IPS DF 19.7 (cell line): ENCODE measurements at regions not wholly inside any gene's neighbourhood (a gene's known extent, or its start where the extent isn't known, plus 50 kb on each side); places are given as distances from the start of the nearest gene placed in this dataset.
"Not testable (repeated sequence)": the region's sequence is repeated elsewhere in the genome, so short reads cannot be mapped to it uniquely, and the experiment has no call there.

Experiments used
- DNase-seq: peaks from one replicate; pipeline ENCODE4 v3.0.0-alpha.2; 2013; ENCODE audit warnings: low read depth, low spot score

DNA sequence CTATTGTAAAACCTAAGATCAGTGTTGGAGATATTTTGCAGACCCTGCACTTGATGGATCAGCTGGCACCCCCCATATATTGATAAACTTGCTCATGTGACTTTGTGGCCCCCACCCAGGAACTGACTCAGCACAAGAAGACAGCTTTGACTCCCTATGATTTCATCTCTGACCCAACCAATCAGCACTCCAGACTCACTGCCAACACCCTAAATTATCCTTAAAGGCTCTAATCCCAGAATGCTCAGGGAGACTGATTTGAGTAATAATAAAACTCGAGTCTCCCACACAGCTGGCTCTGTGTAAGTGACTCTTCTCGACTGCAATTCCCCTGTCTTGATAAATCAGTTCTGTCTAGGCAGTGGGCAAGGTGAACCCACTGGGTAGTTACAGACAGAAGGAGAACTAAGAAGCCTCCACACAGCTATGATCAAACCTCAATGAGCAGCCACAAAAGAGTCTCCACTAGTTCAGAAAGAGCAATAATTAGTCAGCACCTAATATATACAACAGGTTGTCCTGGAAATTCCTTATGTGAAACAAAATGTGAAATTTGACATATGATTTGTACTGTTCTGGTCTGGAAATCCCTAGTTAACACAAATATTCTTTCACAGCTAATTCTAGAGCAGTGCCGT lies 52.2 kb downstream of the ACTL7B start:
- DNase-seq: no peak

DNA sequence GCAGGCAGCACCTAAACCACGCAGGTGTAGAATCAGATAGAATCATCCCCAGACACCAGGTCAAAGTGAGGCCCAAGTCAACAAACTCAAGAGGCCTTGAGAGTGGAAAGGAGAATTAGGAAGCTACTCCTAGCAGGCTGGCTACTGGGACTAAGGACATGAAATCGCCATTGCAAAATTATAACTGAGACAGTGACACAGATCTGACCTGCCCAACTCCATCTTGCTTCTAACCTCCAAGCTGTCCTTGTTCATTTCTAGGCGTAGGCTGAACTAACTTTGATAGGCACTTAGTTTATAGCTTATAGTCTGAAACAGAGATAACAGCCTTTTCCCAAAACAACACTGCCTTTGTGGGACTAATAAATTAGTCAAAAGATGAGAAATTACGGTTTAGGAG lies 52.8 kb downstream of the ACTL7B start:
- DNase-seq: no peak

DNA sequence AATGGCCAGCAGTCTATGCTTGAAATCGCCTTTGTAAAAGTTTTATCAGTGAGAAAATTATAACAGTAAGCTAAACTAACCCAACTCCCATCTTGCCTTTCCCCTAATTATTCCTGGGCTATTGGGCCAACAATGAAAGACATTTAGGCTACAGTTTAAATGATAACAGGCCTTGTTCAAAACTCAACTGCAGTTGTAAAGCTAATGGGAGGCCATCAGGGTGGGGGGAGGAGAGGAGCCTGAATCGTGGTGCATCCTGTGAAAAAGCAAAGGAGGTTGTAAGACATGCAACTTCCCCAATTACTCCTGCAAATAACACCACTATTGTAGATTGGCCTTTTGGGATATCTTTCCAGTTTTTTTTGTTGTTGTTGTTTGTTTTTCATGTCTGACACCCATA lies 53.8 kb downstream of the ACTL7B start:
- DNase-seq: no peak

DNA sequence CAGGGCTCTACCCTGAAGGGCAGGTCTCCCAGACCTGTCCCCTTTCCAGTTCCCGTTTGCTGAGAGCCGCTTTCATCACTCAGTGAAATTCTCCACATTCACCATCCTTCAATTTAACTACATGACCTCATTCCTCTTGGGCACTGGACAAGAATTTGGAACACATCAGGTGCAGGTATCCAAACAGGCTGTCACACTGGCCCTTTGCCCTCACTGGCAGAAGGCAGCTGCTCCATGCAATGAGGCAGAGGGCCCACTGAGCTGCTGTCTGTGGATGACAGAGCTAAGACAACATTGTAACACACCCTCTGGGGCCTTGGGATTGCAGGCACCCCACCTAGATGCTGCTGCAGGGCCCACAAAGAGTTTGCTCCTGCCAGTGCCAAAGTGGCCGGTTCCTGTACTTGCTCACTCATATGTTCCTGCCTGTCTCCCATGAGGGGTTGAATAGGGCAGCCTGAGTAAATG lies 55.1 kb downstream of the ACTL7B start:
- DNase-seq: no peak

DNA sequence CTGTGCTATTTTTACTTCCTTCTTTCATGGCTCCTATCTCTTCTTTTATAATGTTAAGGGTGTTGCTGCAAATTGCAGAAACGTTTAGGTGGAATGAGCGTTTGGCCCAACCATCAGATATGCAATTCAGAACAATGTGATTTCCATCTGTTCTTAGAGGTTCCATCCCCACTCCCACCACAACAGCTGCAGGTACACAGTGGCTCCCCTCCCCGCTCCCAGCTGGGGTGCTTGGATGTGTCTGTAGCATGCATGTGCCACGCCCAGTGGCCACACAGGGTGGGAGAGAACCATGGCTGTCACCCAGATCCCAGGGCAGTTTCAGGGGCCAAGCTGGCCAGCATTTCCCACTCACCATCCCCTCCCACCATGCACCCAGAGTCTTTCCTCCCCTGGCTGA lies 62.2 kb downstream of the ACTL7B start:
- DNase-seq: no peak

DNA sequence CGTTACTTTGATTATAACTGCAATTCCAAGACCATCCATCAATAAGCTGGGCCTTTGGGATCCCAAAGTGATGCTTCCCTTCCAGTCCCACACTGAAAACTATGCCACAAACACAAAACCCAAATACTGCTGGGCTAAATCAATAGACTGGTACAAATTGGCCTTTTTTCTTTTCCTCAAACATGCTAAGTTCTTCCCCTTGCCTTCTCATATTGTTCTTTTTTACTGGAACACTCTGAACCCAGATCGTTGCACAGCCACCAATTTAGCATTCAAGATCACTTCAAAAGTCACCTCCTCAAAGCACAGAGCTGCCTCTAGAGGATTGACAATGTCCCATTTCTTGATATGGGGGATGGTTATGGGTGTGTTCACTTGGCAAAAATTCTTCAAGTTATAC lies 66.0 kb downstream of the ACTL7B start:
- no peak for DNase-seq

DNA sequence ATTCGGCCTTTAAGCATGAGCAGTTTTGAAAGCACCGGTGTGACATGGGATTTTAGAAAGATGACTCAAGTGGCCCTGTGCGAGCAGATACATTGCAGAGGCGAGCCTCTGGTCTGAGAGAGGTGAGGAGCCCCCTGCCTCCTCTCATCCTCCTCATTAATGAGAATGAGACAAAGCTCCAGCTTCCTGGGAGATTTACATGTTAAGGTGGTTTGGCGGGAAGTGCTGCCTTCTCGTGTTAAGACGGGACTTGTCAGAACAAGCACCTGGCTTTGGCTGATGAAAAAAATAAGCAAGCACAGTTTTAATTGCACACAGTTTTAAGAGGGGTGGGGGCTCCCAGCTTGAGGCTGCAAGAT lies 68.1 kb downstream of the ACTL7B start:
- DNase-seq: no peak

DNA sequence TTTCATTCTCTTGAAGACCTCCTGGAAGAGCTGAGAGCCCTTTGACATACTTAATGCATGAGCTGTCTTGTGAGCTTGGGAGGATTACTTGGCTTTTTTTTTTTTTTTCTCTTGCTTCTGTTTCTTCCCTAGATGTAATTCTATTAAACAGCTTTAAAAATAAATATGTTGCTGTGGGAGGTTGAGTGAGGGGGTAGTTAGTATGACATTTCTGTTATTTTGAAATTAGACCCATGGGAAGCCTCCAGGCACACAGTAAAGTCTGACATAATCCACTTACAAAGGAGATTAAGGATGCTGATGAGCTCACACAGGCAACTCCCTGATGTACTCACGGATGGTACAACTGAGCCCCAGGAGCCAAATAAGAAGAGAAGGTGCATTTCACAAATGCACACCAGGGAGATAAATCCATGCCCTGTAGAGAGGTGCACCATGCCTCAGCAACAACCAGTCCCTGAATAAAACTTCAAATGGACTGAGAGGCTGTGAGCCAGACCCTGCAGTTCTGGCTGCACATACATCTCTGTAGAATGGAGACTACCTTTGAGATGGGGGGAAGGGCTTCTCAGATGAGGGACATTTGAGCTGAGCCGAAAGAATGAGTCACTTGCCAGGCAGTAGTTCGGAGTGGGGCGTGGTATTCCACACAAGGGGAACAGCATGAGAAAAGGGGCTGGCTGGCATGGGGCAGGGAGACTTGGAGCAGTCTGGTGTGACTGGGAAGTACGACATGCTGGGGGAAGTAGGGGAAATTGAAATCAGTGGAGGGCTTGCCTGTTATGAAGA lies 68.7 kb downstream of the ACTL7B start:
- no peak for DNase-seq

DNA sequence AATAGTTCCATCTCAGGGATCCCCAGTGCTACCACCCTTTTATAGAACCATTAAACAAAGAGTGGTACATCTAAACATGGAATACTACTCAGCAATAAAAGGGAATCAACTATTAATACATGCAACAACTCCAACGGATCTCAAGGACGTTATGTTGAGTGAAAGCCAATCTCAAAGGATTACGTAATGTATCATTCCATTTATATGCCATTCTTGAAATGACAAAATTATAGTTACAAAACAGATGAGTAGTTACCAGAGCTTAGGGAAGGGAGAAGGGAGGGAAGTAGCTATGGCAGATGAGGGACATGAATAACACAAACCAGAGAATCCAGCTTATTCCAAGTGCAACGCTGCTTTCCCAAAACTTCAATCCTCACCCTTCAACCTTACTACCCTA lies 69.5 kb downstream of the ACTL7B start:
- no peak for DNase-seq

DNA sequence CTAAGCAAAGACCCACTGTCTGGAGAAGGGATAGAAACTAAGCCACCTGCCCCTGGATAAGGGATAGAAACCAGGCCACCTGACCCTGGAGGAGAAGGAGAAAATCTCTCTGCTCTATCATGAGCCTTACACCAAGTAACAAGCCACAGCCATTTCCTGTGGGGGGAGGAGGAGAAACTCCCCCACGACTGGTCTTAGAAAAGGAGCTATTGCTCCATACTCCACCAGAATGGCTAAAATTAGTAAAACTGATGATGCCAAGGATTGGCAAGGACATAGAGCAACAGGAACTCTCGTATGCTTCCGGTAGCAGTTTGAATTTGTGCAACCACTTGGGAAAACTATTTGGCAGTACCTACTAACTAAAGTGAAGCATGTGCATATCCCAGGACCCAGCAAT lies 70.8 kb downstream of the ACTL7B start:
- no peak for DNase-seq

DNA sequence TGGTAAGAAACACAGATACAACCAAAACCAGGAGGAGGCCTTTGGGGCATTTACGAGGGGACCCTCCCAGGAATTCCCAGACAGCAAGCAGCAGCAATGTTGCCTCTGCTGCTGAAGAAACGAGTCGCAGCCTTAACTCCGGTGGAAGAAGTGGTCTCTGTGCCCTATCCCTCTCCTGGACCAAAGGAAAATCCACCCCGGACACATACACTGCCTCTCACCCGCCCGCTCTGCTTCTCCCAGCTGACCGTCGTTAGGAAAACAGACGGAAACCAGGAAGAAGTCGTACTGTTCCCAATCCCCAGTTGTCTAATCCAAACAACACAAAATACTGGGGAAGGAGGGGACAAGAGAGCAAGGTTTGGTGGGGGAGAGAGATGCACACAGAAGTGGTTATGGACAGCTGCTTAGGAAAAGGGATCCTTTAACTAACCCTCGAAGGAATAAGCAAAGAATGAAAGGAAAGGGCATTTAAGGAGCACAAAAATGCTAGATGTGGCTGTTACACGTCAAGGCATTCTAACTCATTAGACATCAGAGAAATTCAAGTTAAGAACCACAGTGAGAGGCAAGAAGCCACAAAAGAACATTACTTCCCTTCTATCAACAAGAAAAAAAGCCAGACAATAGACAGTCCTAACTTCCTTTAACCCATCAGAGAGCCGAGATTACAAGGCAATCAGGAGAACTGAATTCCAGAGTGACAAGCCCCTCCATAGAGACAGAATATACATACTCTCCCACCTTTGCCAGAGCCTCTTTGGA lies 71.9 kb downstream of the ACTL7B start:
- no peak for DNase-seq

DNA sequence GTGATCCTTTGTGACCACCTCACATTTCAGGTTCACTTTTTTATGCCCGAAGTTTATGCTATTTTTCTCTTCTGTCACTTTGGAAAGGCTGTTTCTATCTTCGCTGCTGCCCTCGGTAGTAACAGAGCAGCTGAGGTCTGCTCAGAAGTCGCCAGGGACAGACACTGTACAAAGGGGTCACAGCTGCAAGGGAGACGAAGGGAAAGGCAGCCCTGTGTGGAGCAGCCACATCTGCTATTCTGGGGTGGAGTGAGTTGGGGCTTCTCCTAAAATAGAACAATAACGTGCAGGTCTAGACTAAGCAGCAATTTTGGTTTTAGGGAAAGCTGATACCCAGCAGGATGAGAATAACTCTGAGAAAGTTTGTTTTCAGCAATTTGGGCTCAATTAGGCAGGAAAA lies 72.5 kb downstream of the ACTL7B start:
- DNase-seq: no peak

DNA sequence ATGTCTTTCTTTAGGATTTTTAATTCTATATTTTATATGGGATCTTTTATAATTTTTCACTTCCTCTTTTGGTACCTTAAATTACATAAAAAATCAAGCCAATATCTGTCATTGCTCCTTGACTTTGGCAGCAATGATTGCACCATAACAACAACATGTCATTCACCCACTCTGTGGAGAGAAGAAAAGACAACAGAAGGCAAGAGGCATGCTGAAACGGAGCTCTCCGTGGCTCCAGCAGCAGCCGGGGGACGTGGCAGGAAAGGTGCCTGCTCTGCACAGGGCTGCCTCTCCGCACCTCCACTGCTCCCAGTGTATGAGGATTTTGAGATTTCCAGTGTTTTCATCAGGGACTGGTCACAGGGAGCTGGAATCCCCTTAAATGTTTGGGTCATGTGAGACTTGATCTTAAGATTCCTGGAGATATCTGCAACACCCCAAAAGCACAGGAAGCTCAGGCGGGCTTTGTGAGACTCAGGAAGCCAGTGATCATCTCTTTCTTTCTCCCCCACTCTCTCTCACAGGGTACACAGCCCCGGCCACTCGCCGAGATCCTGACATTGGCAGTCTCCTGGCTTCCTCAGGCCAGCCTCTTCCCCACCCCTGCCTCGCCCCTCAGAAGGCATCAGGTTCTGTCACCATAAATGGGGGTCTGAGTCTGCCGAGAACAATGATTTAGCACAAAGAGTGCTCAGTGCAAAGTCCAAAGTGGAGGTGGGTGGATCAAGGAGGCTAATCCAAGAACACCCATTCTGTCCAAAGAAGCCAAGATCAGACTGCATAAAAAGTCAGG lies 74.6 kb downstream of the ACTL7B start:
- no peak for DNase-seq

DNA sequence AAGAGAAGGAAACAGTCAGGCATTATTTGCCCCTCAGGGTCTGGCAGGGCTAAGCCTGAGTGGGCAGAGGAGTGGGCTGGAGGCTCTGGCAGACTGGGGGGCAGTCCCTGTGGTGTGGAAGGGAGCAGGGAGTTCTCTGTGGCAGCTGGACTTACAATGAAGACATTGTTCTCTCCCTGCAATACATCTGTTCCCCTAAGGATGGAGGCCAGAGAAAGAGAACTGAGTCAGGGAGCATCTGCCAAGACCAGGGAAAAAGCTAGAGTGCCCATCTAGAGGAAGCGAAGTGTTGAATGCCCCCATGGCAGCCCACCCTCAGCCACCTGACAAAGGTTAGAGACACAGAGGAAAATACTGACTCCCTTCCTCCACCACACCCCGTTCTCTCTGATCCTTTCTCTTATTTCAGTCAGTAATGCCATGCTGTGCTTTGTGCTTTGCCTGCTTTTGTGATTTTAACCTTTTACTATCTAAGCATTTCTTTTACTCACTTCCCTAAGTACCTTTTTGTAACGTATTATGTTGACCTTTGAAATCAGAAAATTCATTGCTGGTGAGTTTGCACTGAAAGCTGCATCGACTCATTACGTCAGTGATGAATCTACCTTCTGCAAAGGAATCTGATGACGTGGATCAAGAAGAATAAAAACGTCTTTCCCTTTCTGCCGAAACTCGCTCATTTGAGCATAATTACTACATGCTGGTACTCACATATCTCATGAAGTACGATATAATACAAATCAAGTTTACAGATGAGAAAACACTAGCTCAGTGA lies 76.0 kb downstream of the ACTL7B start:
- no peak for DNase-seq

DNA sequence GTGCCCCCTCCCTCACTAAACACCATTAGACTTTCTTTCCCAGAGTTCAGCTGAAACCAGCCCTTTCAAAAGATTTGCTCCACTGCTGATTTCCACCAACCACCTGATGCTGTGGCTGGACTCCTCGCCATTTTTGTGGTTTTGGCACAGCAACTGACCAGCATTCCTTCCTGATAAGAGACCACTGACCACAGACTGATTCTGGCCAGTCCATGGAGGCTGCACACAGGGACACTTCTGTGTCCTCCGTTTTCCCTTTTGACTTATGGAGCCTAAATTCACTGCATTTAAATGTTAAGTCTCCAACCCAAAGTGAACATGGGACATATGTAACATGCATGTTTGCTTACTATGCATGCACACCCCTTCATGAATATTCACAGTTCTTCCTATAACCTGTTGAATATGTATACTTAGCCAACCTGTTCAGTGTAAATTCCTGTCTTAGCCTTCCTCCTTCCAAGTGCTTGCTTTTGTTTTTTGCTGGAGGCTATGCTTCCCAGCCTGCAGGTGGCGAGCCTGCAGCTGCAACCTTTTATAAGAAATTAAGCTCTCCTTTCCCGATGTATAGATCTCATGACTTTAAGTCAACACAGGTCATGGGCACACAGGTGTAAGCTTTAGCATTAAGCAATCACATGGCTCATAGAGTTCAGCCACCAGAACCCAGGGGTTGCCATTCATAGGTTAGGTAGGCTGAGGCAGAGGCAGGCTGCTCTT lies 78.7 kb downstream of the ACTL7B start:
- DNase-seq: no peak

DNA sequence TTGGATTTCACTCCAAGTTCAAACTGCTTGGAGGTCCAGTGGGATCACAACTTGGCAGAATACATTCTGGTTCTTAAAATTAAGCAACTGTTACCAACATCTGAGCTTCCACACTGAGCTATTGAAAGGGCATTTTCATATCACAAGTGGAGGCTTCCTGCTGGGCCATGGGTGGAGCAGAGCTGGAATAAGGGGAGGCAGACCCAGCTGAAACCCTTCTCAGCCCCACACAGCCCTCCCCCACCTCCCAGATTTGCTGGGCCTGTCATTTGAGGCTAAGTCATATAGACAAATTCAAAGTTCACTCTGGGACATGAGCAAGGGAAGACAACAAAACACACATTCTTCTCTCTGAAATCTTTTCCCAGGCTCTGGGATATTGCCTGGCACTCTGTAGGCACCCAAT lies 79.9 kb downstream of the ACTL7B start:
- no peak for DNase-seq

DNA sequence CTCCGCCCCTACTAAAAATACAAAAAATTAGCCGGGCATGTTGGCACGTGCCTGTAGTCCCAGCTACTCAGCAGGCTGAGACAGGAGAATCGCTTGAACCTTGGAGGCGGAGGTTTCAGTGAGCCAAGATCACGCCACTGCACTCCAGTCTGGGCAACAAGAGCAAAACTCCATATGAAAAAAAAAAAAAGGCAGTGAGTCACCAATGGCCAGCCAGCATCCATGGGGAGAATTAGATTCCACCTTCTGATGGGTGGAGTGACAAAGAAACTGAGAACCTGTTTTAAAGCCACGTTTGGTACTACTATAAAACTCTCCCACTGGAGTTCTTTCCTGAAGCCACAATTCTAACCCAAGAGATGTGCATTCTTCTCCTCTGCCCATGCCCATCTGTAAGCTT lies 81.7 kb downstream of the ACTL7B start:
- not testable (repeated sequence) for DNase-seq

DNA sequence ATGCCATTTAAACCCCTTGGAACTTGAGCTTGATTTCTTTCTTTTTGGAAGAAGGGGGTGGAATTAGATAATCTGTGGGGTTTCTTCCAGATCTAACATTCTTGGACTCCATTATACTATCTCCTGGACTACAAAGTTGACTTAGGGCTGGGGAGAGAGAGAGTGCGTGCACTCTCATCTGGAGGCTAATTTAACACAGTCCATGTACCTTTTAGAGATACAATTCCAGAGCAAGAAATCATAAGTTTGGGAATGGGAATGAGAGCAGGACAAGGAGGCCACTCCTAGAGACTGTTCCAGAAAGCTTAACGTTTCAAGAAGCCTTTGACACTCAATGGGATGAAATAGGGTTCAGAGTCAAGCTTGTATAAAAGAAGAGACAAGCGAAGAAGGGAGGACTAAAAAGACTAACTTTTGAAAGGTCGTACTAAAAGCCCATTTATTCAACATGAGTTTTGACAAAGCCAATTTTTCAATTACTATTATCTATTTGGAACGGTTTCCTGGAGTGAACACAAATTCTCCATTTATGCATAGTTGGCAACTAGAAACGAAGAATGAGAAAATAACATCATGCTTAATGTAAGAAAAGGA lies 83.4 kb downstream of the ACTL7B start:
- DNase-seq: no peak

DNA sequence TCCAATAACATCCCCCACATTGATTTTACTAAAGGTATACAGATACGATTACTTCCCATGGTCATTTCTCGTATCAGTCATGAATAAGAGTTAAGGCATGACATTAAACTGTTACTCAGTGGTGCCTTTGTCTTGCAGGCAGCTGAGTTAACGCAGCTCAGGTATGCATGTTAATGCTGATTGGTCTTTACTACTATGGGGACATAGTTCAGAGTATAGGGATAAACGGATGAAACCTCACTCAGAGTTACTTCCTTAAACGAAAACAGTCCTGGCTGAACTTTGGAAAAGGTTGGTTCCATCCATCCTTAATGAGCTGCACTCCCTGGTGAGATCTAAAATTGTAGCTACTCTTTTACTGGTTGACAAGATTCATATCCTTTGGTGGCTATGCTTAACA lies 87.0 kb downstream of the ACTL7B start:
- no peak for DNase-seq

DNA sequence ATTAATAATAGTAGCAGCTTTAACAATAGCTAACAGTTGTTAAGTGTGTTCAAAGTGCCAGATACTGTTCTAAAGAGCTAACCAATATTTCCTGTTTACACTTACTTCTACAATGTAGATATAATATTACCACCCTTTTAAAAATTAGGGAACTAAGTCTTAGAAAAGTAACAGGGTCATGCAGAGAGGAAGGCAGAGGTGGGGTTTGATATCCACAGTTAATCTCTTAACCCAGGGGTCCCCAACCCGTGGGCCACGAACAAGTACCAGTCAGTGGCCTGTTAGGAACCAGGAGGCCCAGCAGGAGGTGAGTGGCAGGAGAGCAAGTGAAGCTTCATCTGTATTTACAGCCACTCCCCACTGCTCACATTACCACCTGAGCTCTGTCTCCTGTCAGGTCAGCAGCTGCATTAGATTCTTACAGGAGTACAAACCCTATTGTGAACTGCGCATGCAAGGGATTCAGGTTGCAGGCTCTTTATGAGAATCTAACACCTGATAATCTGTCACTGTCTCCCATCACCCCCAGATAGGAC lies 89.1 kb downstream of the ACTL7B start:
- DNase-seq: no peak
